HCT116 (cell line): ENCODE measurements at regions not wholly inside any gene's neighbourhood (a gene's known extent, or its start where the extent isn't known, plus 50 kb on each side); places are given as distances from the start of the nearest gene placed in this dataset.
"Not testable (repeated sequence)": the region's sequence is repeated elsewhere in the genome, so short reads cannot be mapped to it uniquely, and the experiment has no call there.

Experiments used
- EZH2 ChIP-seq: fragments of 200-600 bp; sonication (generic); IDR thresholded peaks from 2 replicates; pipeline ENCODE4 v1.6.1; 2017; ENCODE audit warnings: antibody characterized with exemption, mixed run types
- EZH2phosphoT487 ChIP-seq: fragments of 200-600 bp; IDR thresholded peaks from 2 replicates; pipeline ENCODE4 v1.6.1; 2018; ENCODE audit warnings: antibody characterized with exemption, borderline replicate concordance
- JUND ChIP-seq: IDR thresholded peaks from 2 replicates; pipeline ENCODE4 v1.6.1; 2012
- POLR2A ChIP-seq: IDR thresholded peaks from 2 replicates; pipeline ENCODE4 v1.7.0; 2011; ENCODE audit warnings: borderline replicate concordance; ENCODE audit not compliant: insufficient read depth, insufficient read length; ENCODE audit errors: extremely low read depth
- REST ChIP-seq: IDR thresholded peaks from 2 replicates; pipeline ENCODE4 v1.6.1; 2012; ENCODE audit warnings: low read depth
- YY1 ChIP-seq: IDR thresholded peaks from 2 replicates; pipeline ENCODE4 v1.6.1; 2011; ENCODE audit warnings: low read length, low read depth, moderate library complexity, mild to moderate bottlenecking; ENCODE audit not compliant: insufficient replicate concordance; ENCODE audit errors: extremely low read depth
- ZNF274 ChIP-seq: fragments of 200-500 bp; sonication (Bioruptor generic); IDR thresholded peaks from 2 replicates; pipeline ENCODE4 v1.6.1; 2014; ENCODE audit warnings: mild to moderate bottlenecking, low read depth, low read length, inconsistent platforms
- TF ChIP-seq, protein P1 (sequence below), 3 experiments: fragments of 200-600 bp in 1 of 3; sonication (generic) in 1 of 3; IDR thresholded peaks in 2 of 3; conservative IDR thresholded peaks in 1 of 3; 2 replicates each; pipeline ENCODE4 v1.5.1; 2012 to 2017; ENCODE audit warnings: low read depth in 2 of 3, low read length in 2 of 3, antibody characterized with exemption in 1 of 3, borderline replicate concordance in 1 of 3, control low read depth in 1 of 3, mild to moderate bottlenecking in 1 of 3, mixed read lengths in 1 of 3, mixed run types in 1 of 3, moderate library complexity in 1 of 3; ENCODE audit not compliant: insufficient read depth in 1 of 3

DNA sequence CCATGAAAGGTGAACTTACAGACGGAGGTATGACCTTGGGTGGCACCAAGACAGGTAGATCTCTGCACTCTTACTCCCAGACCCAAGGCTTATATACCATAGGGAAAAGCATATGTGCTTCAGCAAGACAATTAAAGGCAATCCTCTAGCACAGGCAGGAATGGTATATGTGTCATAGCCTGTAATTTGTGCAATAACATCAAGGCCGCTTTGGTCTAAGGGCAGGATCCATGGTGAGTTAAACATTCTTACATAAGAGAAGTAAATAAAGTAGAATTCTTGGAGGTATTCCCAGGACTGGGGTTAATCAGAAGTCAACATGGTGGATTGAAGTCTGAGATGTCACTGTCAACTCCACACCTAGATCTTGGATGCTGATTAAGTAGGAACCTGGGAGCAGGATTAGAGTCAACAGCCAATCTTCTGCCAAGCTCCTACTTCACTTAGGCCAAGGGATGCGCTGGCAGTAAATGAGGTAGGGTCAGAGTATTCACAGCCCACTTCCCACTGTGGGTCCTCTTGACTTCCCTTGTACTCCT, 143.0 kb downstream of the ATP6V0E2 start:
- TF ChIP-seq, protein P1, sequence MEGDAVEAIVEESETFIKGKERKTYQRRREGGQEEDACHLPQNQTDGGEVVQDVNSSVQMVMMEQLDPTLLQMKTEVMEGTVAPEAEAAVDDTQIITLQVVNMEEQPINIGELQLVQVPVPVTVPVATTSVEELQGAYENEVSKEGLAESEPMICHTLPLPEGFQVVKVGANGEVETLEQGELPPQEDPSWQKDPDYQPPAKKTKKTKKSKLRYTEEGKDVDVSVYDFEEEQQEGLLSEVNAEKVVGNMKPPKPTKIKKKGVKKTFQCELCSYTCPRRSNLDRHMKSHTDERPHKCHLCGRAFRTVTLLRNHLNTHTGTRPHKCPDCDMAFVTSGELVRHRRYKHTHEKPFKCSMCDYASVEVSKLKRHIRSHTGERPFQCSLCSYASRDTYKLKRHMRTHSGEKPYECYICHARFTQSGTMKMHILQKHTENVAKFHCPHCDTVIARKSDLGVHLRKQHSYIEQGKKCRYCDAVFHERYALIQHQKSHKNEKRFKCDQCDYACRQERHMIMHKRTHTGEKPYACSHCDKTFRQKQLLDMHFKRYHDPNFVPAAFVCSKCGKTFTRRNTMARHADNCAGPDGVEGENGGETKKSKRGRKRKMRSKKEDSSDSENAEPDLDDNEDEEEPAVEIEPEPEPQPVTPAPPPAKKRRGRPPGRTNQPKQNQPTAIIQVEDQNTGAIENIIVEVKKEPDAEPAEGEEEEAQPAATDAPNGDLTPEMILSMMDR (IDR thresholded peaks at IDR 0.05 in 2 of 3, conservative IDR thresholded peaks at IDR 0.05 in 1 of 3; ENCODE audit: borderline replicate concordance in 1 of 3, insufficient read depth in 1 of 3, low read depth in 2 of 3, low read length in 2 of 3) = not testable (repeated sequence)
- not testable (repeated sequence) for TF ChIP-seq REST, ZNF274, EZH2, YY1, EZH2phosphoT487, JUND, POLR2A
